ENCODE measurements at regions not wholly inside any gene's neighbourhood (a gene's known extent, or its start where the extent isn't known, plus 50 kb on each side); places are given as distances from the start of the nearest gene placed in this dataset.

DNA sequence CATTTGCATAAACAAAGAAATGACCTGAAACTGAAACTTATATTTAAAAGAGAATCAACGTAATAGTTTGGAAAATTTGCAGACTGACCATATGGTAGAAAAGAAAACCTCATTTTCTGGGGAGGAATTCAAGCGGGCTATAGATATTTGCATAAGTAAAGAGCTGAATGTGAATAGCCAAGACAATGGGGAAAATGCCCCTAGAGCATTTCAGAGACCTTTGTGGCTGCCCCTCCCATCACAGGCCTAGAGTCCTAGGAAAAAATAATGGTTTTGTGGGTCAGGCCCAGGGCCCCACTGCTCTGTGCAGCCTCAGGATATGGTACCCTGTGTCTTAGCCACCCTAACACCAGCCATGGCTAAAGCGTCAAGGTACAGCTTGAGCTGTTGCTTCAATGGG is 480.6 kb upstream of the MBL2 start (continued):
- TF ChIP-seq ZFP36 (IDR thresholded peaks at IDR 0.05; ENCODE audit: borderline replicate concordance, partially characterized antibody) (no peak), RNF2 (IDR thresholded peaks at IDR 0.05; ENCODE audit: borderline replicate concordance, low read depth) (no peak)

- CTCF ChIA-PET = no interaction called here
- POLR2A ChIA-PET = no interaction called here
- FAIRE-seq (no peak), ATAC-seq (no peak), DNase-seq (ENCODE audit: low read depth in 1 of 2, low spot score in 1 of 2) (no peak)
- Histone ChIP-seq H3K27ac (no peak overlapping the region), H3K4me2 (no peak overlapping the region), H3K4me3 (no peak overlapping the region), H3K9me3 (no peaks in the 10 kb centered on the region), H3K4me1 (no peaks in the 10 kb centered on the region)
- TF ChIP-seq KDM5A (IDR thresholded peaks at IDR 0.05) (no peak), ZC3H11A (IDR thresholded peaks at IDR 0.05) (no peak), MYC (IDR thresholded peaks at IDR 0.05; ENCODE audit: borderline replicate concordance, low read length) (no peak)
- WGBS (ENCODE audit: missing lambda C conversion rate) = 8% methylated on average over 4 of the region's 4 CpGs
These were observed 467.3 kb upstream of the MBL2 start for GRCh38 chr10:53239873-53240272.

DNA sequence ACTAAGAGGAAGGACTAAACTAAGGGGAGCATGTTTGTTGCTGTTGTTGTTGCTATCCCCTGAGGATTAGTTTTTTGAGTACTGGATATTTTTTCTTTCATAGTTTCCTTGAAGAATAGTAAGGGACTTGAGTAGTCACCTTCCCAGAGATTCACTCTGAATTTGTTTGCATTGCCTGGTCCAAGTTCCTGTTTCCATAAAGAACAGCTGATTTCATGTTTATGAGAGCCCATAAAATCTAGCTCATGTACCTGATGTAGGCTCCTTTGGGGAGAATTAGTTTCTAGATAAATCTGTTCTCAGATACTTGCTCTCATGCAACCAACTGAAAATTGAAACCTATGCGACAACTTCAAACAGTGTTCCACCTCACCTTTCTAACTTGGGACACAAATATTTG is 464.4 kb upstream of the MBL2 start:
- H3K4me2 ChIP-seq = no peak overlapping the region
- DNase-seq (ENCODE audit: low read depth in 1 of 2, low spot score in 1 of 2) = no peak
- POLR2A ChIA-PET = no interaction called here
- no peaks in the 10 kb centered on the region for H3K9me3 ChIP-seq
- TF ChIP-seq ESRRA (IDR thresholded peaks at IDR 0.05; ENCODE audit: borderline replicate concordance, low read length) (no peak), GATA3 (IDR thresholded peaks at IDR 0.05; ENCODE audit: borderline replicate concordance) (no peak), PHF8 (IDR thresholded peaks at IDR 0.05; ENCODE audit: borderline replicate concordance, low read depth) (no peak), CBX2 (IDR thresholded peaks at IDR 0.05; ENCODE audit: borderline replicate concordance, low read depth) (no peak), NFE2L2 (conservative IDR thresholded peaks at IDR 0.05; ENCODE audit: low read length) (no peak), MAX (IDR thresholded peaks at IDR 0.05) (no peak)
- CTCF ChIA-PET = no interaction called here
- no peak for FAIRE-seq
- H3K4me1 ChIP-seq = no peaks in the 10 kb centered on the region
- no peak overlapping the region for H3K4me3 ChIP-seq
- 94% methylated on average over 1 of the region's 1 CpG for WGBS (ENCODE audit: missing lambda C conversion rate)
- no peak overlapping the region for H3K27ac ChIP-seq
- no peak for ATAC-seq

GRCh38 chr10:53233749-53234148 is 461.2 kb upstream of the MBL2 start:
- DNase-seq (ENCODE audit: low read depth in 1 of 2, low spot score in 1 of 2) = no peak
- POLR2A ChIA-PET = no interaction called here
- H3K27ac ChIP-seq = no peak overlapping the region
- WGBS (ENCODE audit: missing lambda C conversion rate) = 0% methylated on average over 1 of the region's 1 CpG
- no peaks in the 10 kb centered on the region for H3K4me1 ChIP-seq
- CTCF ChIA-PET = interaction anchor here (0.7 kb wide), 1 partner anchor 31 kb away, joined by 3 read pairs; no protein-coding TSS in a partner anchor
- no peak for FAIRE-seq
- H3K4me3 ChIP-seq = no peak overlapping the region
- H3K4me2 ChIP-seq = no peak overlapping the region
- no peaks in the 10 kb centered on the region for H3K9me3 ChIP-seq
- ATAC-seq = no peak
- TF ChIP-seq KDM1A (IDR thresholded peaks at IDR 0.05; ENCODE audit: low read depth) (no peak), RNF2 (IDR thresholded peaks at IDR 0.05; ENCODE audit: borderline replicate concordance, low read depth) (no peak), CTCF (IDR thresholded peaks at IDR 0.05) (no peak), CEBPB (IDR thresholded peaks at IDR 0.05) (no peak), HEYL (CRISPR knock-in tag; IDR thresholded peaks at IDR 0.05) (no peak), MAX (IDR thresholded peaks at IDR 0.05) (no peak), PBX3 (IDR thresholded peaks at IDR 0.05) (no peak), USF2 (IDR thresholded peaks at IDR 0.05) (no peak), ZSCAN20 (CRISPR knock-in tag; IDR thresholded peaks at IDR 0.05) (no peak), HOXB5 (CRISPR knock-in tag; IDR thresholded peaks at IDR 0.05) (no peak)
- TF ChIP-seq, protein P1, sequence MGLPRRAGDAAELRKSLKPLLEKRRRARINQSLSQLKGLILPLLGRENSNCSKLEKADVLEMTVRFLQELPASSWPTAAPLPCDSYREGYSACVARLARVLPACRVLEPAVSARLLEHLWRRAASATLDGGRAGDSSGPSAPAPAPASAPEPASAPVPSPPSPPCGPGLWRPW (IDR thresholded peaks at IDR 0.05) = no peak

All from A549 (cell line).